GM12875 (cell line): ENCODE measurements at regions not wholly inside any gene's neighbourhood (a gene's known extent, or its start where the extent isn't known, plus 50 kb on each side); places are given as distances from the start of the nearest gene placed in this dataset.

Experiments used
- H3K4me3 ChIP-seq: one replicate; pipeline ENCODE4 v1.5.1; 2011; ENCODE audit warnings: low read depth, low read length, control low read depth
- CTCF ChIP-seq: IDR thresholded peaks from 2 replicates; pipeline ENCODE4 v1.5.1; 2011; ENCODE audit warnings: low read depth, mild to moderate bottlenecking, control low read depth, inconsistent platforms, low read length, moderate library complexity, borderline replicate concordance; ENCODE audit not compliant: insufficient read depth

- TF ChIP-seq CTCF = no peak
Measured at GRCh38 chr7:153385502-153385901, 626.0 kb downstream of the ACTR3B start.

DNA sequence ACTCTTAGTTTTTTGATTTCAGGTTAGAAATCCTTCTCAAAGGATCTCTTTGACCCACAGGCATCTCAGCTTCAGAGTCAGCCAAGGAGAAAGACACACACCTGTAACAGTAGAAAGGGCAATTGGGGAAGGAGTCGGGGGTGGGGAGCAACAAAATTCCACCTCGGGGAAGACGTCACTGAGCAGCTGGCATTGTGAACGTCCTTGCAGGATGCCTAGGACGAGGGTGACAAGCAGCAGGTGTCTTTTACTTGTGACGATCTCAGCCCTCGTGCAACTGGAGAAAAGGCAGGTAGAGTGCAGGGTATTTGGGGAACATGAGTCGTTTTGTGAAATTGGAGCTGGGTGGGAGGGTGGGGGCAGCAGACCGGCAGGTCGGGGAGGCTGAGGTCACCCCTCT is 627.0 kb downstream of the ACTR3B start:
- TF ChIP-seq CTCF = no peak
- H3K4me3 ChIP-seq = no peak overlapping the region

More at GRCh38 chr7:153385502-153385901, 626.0 kb downstream of the ACTR3B start:
- no peak overlapping the region for H3K4me3 ChIP-seq

GRCh38 chr7:153388611-153389010 is 629.1 kb downstream of the ACTR3B start:
- H3K4me3 ChIP-seq = no peak overlapping the region
- no peak for TF ChIP-seq CTCF

DNA sequence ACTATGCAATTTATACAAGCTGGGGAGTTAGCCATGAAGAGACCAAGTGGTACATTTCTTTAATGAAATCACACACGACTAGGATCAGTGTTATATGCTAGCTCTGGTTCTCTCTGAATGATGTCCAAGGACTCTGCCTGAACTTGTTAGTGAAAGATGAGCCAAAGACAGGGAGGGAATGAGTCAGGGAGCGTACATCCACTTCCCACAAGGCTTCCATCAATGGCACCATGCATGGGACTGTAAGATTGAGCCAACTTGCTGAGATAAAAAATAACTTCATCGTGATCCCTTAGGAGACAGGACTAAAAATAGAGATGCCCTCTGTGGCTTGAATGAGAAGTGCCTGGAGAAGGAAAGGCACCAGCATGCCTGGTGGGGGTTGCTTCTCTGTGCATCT is 629.7 kb downstream of the ACTR3B start:
- no peak overlapping the region for H3K4me3 ChIP-seq
- TF ChIP-seq CTCF = no peak

- no peak overlapping the region for H3K4me3 ChIP-seq
- TF ChIP-seq CTCF = no peak
Measured at GRCh38 chr7:153390955-153391354, 631.4 kb downstream of the ACTR3B start.

DNA sequence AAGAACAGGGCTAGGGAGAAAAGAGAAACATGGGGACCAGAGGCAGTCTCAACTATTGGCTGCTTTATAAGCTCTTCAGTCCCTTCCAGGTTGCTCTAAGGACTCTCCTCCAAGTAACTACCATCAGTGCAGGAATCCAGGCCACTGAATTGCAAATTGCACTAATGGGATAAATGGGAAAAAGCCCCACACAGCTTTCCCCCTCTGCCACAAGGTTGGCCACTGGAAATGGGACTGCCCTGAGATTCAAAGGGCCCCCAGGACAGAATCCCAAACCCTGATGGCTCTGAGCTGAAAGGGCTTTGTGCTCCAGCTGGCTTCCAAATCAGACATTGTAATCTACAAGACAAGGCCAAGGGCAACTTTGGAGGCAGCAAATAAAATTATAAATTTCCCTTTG is 633.2 kb downstream of the ACTR3B start:
- H3K4me3 ChIP-seq = no peak overlapping the region
- no peak for TF ChIP-seq CTCF

DNA sequence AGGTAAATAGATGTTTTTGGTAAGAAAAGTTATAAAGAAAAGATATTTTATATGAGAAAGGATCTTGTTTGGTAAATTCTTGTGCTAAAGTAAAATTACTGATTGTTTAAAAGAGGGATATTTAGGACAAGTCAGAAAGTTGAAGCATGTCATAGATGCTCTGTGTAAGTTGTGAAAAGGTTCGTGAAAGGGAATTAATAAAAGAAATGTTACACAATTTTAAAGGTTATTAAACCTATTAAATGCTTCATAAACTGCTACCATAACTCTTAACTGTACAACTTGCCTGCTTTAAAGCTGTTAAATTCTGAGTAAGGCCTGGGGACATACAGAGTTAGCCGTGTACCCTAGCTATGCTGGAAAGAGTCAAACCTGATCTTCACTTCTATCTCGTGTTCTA is 634.1 kb downstream of the ACTR3B start:
- no peak overlapping the region for H3K4me3 ChIP-seq

More for the DNA sequence above, 634.1 kb downstream of the ACTR3B start:
- TF ChIP-seq CTCF = no peak
